ENCODE measurements at regions not wholly inside any gene's neighbourhood (a gene's known extent, or its start where the extent isn't known, plus 50 kb on each side); places are given as distances from the start of the nearest gene placed in this dataset.
"Not testable (repeated sequence)": the region's sequence is repeated elsewhere in the genome, so short reads cannot be mapped to it uniquely, and the experiment has no call there.

- no peak for DNase-seq (ENCODE audit: low spot score)
- no peak for TF ChIP-seq CTCF (IDR thresholded peaks at IDR 0.05; ENCODE audit: extremely low read depth, missing control alignments)
These were observed 244.9 kb upstream of the KCNN2 start for GRCh38 chr5:114116981-114117380.

- TF ChIP-seq CTCF (IDR thresholded peaks at IDR 0.05; ENCODE audit: extremely low read depth, missing control alignments) = no peak
- DNase-seq (ENCODE audit: low spot score) = no peak
These were observed 243.4 kb upstream of the KCNN2 start for GRCh38 chr5:114118511-114118910.

- no peak for TF ChIP-seq CTCF (IDR thresholded peaks at IDR 0.05; ENCODE audit: extremely low read depth, missing control alignments)
- no peak for DNase-seq (ENCODE audit: low spot score)
These were observed 241.7 kb upstream of the KCNN2 start for GRCh38 chr5:114120166-114120565.

GRCh38 chr5:114122852-114123251 lies 239.0 kb upstream of the KCNN2 start:
- no peak for DNase-seq (ENCODE audit: low spot score)
- no peak for TF ChIP-seq CTCF (IDR thresholded peaks at IDR 0.05; ENCODE audit: extremely low read depth, missing control alignments)

GRCh38 chr5:114123654-114124053 lies 238.2 kb upstream of the KCNN2 start:
- DNase-seq (ENCODE audit: low spot score) = no peak
- TF ChIP-seq CTCF (IDR thresholded peaks at IDR 0.05; ENCODE audit: extremely low read depth, missing control alignments) = no peak

- DNase-seq (ENCODE audit: low spot score) = no peak
- no peak for TF ChIP-seq CTCF (IDR thresholded peaks at IDR 0.05; ENCODE audit: extremely low read depth, missing control alignments)
These were observed 215.5 kb upstream of the KCNN2 start for GRCh38 chr5:114146398-114146797.

- DNase-seq (ENCODE audit: low spot score) = no peak
- TF ChIP-seq CTCF (IDR thresholded peaks at IDR 0.05; ENCODE audit: extremely low read depth, missing control alignments) = no peak
These were observed 213.6 kb upstream of the KCNN2 start for GRCh38 chr5:114148253-114148652.

GRCh38 chr5:114148728-114149127 lies 213.1 kb upstream of the KCNN2 start:
- DNase-seq (ENCODE audit: low spot score) = not testable (repeated sequence)

Measured in GM20000 (cell line).